HCT116 (cell line): ENCODE measurements at regions not wholly inside any gene's neighbourhood (a gene's known extent, or its start where the extent isn't known, plus 50 kb on each side); places are given as distances from the start of the nearest gene placed in this dataset.

ENCODE experiments used
- ATAC-seq: fragments of 200-7000 bp; cut with Tn5 transposase; 2 replicates; pipeline ENCODE4 v1.9.1; 2020; ENCODE audit warnings: mild to moderate bottlenecking, moderate library complexity
- BruUV-seq: library from RNA; stranded (reverse); fragments of 400-500 nt; replicated peaks from 2 replicates; lab custom pipeline; 2021; lab: Mats Ljungman, UMichigan
- CTCF ChIA-PET: fragments of 300-600 bp; sonication (Branson Sonifier 250); formaldehyde crosslinking; loops from one replicate; lab custom pipeline; 2021; ENCODE audit warnings: antibody characterized with exemption; lab: Charles Lee
- POLR2A ChIA-PET: fragments of 300-600, 350-600 bp; sonication (Branson Sonifier 250); formaldehyde crosslinking; loops from one replicate; lab custom pipeline; 2021; ENCODE audit warnings: antibody characterized with exemption; lab: Charles Lee
- RAD21 ChIA-PET, 2 experiments: fragments of 300-600 bp; sonication (Branson Sonifier 250); formaldehyde crosslinking; loops; one replicate each; lab custom pipeline; 2023; ENCODE audit warnings: low total read pairs in 2 of 2; ENCODE audit not compliant: uncharacterized antibody in 2 of 2, unreplicated experiment in 2 of 2, low non-redundant PET in 1 of 2; lab: Charles Lee
- DNase-seq: peaks from one replicate; pipeline ENCODE4 v3.0.0-alpha.2; 2010; ENCODE audit warnings: low read depth, low spot score
- H2AFZ ChIP-seq: fragments of 200-600 bp; shearing (Covaris generic), sonication (generic); 2 replicates; pipeline ENCODE4 v1.6.1; 2017; ENCODE audit warnings: low read depth, mixed run types, mixed read lengths, antibody characterized with exemption, low read length; ENCODE audit not compliant: poor library complexity, severe bottlenecking
- H3K27ac ChIP-seq: 2 replicates; pipeline ENCODE4 v1.5.1; 2012; ENCODE audit warnings: low read depth, low read length
- H3K27me3 ChIP-seq: fragments of 200-600 bp; sonication (generic); 2 replicates; pipeline ENCODE4 v1.6.1; 2016; ENCODE audit warnings: mixed run types, low read length, mixed read lengths; ENCODE audit not compliant: insufficient read depth
- H3K36me3 ChIP-seq, 2 experiments: fragments of 200-500 bp in 1 of 2; fragments of 200-600 bp in 1 of 2; sonication (Bioruptor generic) in 1 of 2; sonication (generic) in 1 of 2; 2 replicates each; pipeline versions ENCODE4 v1.5.1 to v1.6.1; 2014 to 2016; ENCODE audit warnings: low read length in 2 of 2, inconsistent platforms in 1 of 2, mixed read lengths in 1 of 2, mixed run types in 1 of 2; ENCODE audit not compliant: insufficient read depth in 2 of 2, control insufficient read depth in 1 of 2
- H3K4me1 ChIP-seq, 2 experiments: fragments of 200-600 bp in 1 of 2; sonication (generic) in 1 of 2; 2 replicates each; pipeline versions ENCODE4 v1.5.1 to v1.6.1; 2012 to 2017; ENCODE audit warnings: low read length in 2 of 2, inconsistent platforms in 1 of 2, mild to moderate bottlenecking in 1 of 2, mixed read lengths in 1 of 2, mixed run types in 1 of 2, moderate library complexity in 1 of 2; ENCODE audit not compliant: insufficient read depth in 2 of 2, control insufficient read depth in 1 of 2
- H3K4me2 ChIP-seq: fragments of 200-600 bp; sonication (generic); 2 replicates; pipeline ENCODE4 v1.6.1; 2017; ENCODE audit warnings: mixed run types, low read length, mixed read lengths
- H3K4me3 ChIP-seq, 2 experiments: fragments of 200-600 bp in 1 of 2; sonication (generic) in 1 of 2; replicated peaks in 1 of 2; 2 replicates each; pipeline ENCODE4 v1.5.1; 2011 to 2016; ENCODE audit warnings: low read length in 2 of 2, control low read depth in 1 of 2, low read depth in 1 of 2, mild to moderate bottlenecking in 1 of 2, mixed read lengths in 1 of 2, mixed run types in 1 of 2
- H3K79me2 ChIP-seq: fragments of 200-600 bp; sonication (generic); 2 replicates; pipeline ENCODE4 v1.6.1; 2017; ENCODE audit warnings: mild to moderate bottlenecking, mixed run types, low read length, moderate library complexity, mixed read lengths; ENCODE audit not compliant: insufficient read depth
- H3K9ac ChIP-seq: fragments of 200-600 bp; sonication (generic); 2 replicates; pipeline ENCODE4 v1.6.1; 2016; ENCODE audit warnings: low read length, mixed read lengths
- H3K9me2 ChIP-seq: fragments of 200-600 bp; sonication (generic), shearing (Covaris generic); 2 replicates; pipeline ENCODE4 v1.6.1; 2017; ENCODE audit warnings: mixed run types, mild to moderate bottlenecking, moderate library complexity; ENCODE audit not compliant: insufficient read depth
- H3K9me3 ChIP-seq, 2 experiments: fragments of 200-500 bp in 1 of 2; fragments of 200-600 bp in 1 of 2; sonication (Bioruptor generic) in 1 of 2; sonication (generic) in 1 of 2; 2 replicates each; pipeline ENCODE4 v1.6.1; 2014 to 2017; ENCODE audit warnings: low read length in 2 of 2, mixed read lengths in 2 of 2, inconsistent platforms in 1 of 2, low read depth in 1 of 2, mild to moderate bottlenecking in 1 of 2, mixed run types in 1 of 2, moderate library complexity in 1 of 2; ENCODE audit not compliant: control insufficient read depth in 1 of 2, insufficient read depth in 1 of 2
- H4K20me1 ChIP-seq: fragments of 200-600 bp; sonication (generic), shearing (Covaris generic); 2 replicates; pipeline ENCODE4 v1.6.1; 2017; ENCODE audit warnings: mixed run types, mild to moderate bottlenecking, moderate library complexity; ENCODE audit not compliant: insufficient read depth
- ATF3 ChIP-seq: IDR thresholded peaks from 2 replicates; pipeline ENCODE4 v1.6.1; 2012
- CBX3 ChIP-seq: IDR thresholded peaks from 2 replicates; pipeline ENCODE4 v1.6.1; 2012; ENCODE audit warnings: low read depth
- CEBPB ChIP-seq: IDR thresholded peaks from 2 replicates; pipeline ENCODE4 v1.6.1; 2012; ENCODE audit warnings: low read depth
- CTCF ChIP-seq, 3 experiments: fragments of 200-600 bp in 1 of 3; sonication (generic) in 1 of 3; IDR thresholded peaks in 2 of 3; conservative IDR thresholded peaks in 1 of 3; 2 replicates each; pipeline ENCODE4 v1.5.1; 2012 to 2017; ENCODE audit warnings: low read depth in 2 of 3, low read length in 2 of 3, antibody characterized with exemption in 1 of 3, borderline replicate concordance in 1 of 3, control low read depth in 1 of 3, mild to moderate bottlenecking in 1 of 3, mixed read lengths in 1 of 3, mixed run types in 1 of 3, moderate library complexity in 1 of 3; ENCODE audit not compliant: insufficient read depth in 1 of 3
- EGR1 ChIP-seq: IDR thresholded peaks from 2 replicates; pipeline ENCODE4 v1.6.1; 2012; ENCODE audit warnings: low read depth
- ELF1 ChIP-seq: IDR thresholded peaks from 2 replicates; pipeline ENCODE4 v1.6.1; 2012; ENCODE audit warnings: low read depth, borderline replicate concordance
- EZH2 ChIP-seq: fragments of 200-600 bp; sonication (generic); IDR thresholded peaks from 2 replicates; pipeline ENCODE4 v1.6.1; 2017; ENCODE audit warnings: antibody characterized with exemption, mixed run types
- EZH2phosphoT487 ChIP-seq: fragments of 200-600 bp; IDR thresholded peaks from 2 replicates; pipeline ENCODE4 v1.6.1; 2018; ENCODE audit warnings: antibody characterized with exemption, borderline replicate concordance
- FOSL1 ChIP-seq: IDR thresholded peaks from 2 replicates; pipeline ENCODE4 v1.6.1; 2012; ENCODE audit warnings: low read depth
- JUND ChIP-seq: IDR thresholded peaks from 2 replicates; pipeline ENCODE4 v1.6.1; 2012
- MAX ChIP-seq: IDR thresholded peaks from 2 replicates; pipeline ENCODE4 v1.6.1; 2012
- POLR2A ChIP-seq: IDR thresholded peaks from 2 replicates; pipeline ENCODE4 v1.7.0; 2011; ENCODE audit warnings: borderline replicate concordance; ENCODE audit not compliant: insufficient read depth, insufficient read length; ENCODE audit errors: extremely low read depth
- RAD21 ChIP-seq: IDR thresholded peaks from 2 replicates; pipeline ENCODE4 v1.6.1; 2012; ENCODE audit warnings: low read depth, mild to moderate bottlenecking
- SP1 ChIP-seq: IDR thresholded peaks from 2 replicates; pipeline ENCODE4 v1.6.1; 2012; ENCODE audit warnings: low read depth
- TCF7L2 ChIP-seq: IDR thresholded peaks from 2 replicates; pipeline ENCODE4 v1.7.0; 2011; ENCODE audit warnings: borderline replicate concordance, inconsistent platforms; ENCODE audit not compliant: insufficient read depth, insufficient read length; ENCODE audit errors: extremely low read depth
- ZBTB33 ChIP-seq: IDR thresholded peaks from 2 replicates; pipeline ENCODE4 v1.6.1; 2011; ENCODE audit warnings: mild to moderate bottlenecking, low read length, moderate library complexity; ENCODE audit not compliant: insufficient replicate concordance; ENCODE audit errors: extremely low read depth
- ZFX ChIP-seq: fragments of 450-650 bp; IDR thresholded peaks from 2 replicates; pipeline ENCODE4 v1.6.1; 2017
- intact Hi-C: fragments of 100-400 bp; cut with micrococcal nuclease; formaldehyde crosslinking; loops from 2 replicates; pipeline ENCODE4 v1.10.0; 2022

- Histone ChIP-seq H3K79me2 (no peaks in the 10 kb centered on the region), H3K4me1 (no peaks in the 10 kb centered on the region), H3K9ac (no peak overlapping the region), H2AFZ (no peak overlapping the region), H3K27me3 (no peaks in the 10 kb centered on the region), H3K4me3 (no peak overlapping the region), H3K36me3 (no peaks in the 10 kb centered on the region), H3K9me2 (no peaks in the 10 kb centered on the region), H3K9me3 (no peaks in the 10 kb centered on the region), H3K27ac (no peak overlapping the region), H4K20me1 (no peaks in the 10 kb centered on the region), H3K4me2 (no peak overlapping the region)
- POLR2A ChIA-PET: no interaction called here
- RAD21 ChIA-PET: no interaction called here
- CTCF ChIA-PET: no interaction called here
- BruUV-seq: no TSS peak
- intact Hi-C loops: no loop called here
- DNase-seq: no peak
- TF ChIP-seq CTCF (IDR thresholded peaks at IDR 0.05 in 2 of 3, conservative IDR thresholded peaks at IDR 0.05 in 1 of 3; ENCODE audit: borderline replicate concordance in 1 of 3, insufficient read depth in 1 of 3, low read depth in 2 of 3, low read length in 2 of 3) (no peak), EZH2phosphoT487 (no peak), MAX (no peak), ELF1 (no peak), FOSL1 (no peak), EGR1 (no peak), SP1 (no peak), EZH2 (no peak), ATF3 (no peak), POLR2A (no peak), RAD21 (no peak), CEBPB (no peak), TCF7L2 (no peak), ZFX (no peak), CBX3 (no peak), ZBTB33 (no peak), JUND (no peak)
- ATAC-seq: no peak
These were observed 301.0 kb upstream of the VLDLR start for GRCh38 chr9:2320632-2321031.
